Ishikawa (cell line): ENCODE measurements at regions not wholly inside any gene's neighbourhood (a gene's known extent, or its start where the extent isn't known, plus 50 kb on each side); places are given as distances from the start of the nearest gene placed in this dataset.

Experiments
- CEBPB ChIP-seq: IDR thresholded peaks from 2 replicates; pipeline ENCODE4 v1.6.1; 2012
- CREB1 ChIP-seq: IDR thresholded peaks from 2 replicates; pipeline ENCODE4 v1.6.1; 2012; ENCODE audit warnings: low read depth
- EGR1 ChIP-seq: IDR thresholded peaks from 2 replicates; pipeline ENCODE4 v1.6.1; 2012
- EP300 ChIP-seq: IDR thresholded peaks from 2 replicates; pipeline ENCODE4 v1.6.1; 2012; ENCODE audit warnings: borderline replicate concordance
- FOXM1 ChIP-seq: IDR thresholded peaks from 2 replicates; pipeline ENCODE4 v1.6.1; 2012; ENCODE audit warnings: low read depth, borderline replicate concordance
- NFIC ChIP-seq: IDR thresholded peaks from 2 replicates; pipeline ENCODE4 v1.6.1; 2012
- RAD21 ChIP-seq: IDR thresholded peaks from 2 replicates; pipeline ENCODE4 v1.6.1; 2012; ENCODE audit warnings: low read depth
- TAF1 ChIP-seq: IDR thresholded peaks from 2 replicates; pipeline ENCODE4 v1.6.1; 2012; ENCODE audit warnings: low read depth, mild to moderate bottlenecking
- TCF12 ChIP-seq: IDR thresholded peaks from 2 replicates; pipeline ENCODE4 v1.6.1; 2012; ENCODE audit warnings: low read depth
- TEAD4 ChIP-seq: IDR thresholded peaks from 2 replicates; pipeline ENCODE4 v1.6.1; 2012
- YY1 ChIP-seq: IDR thresholded peaks from 2 replicates; pipeline ENCODE4 v1.6.1; 2012; ENCODE audit warnings: low read depth
- ZBTB7A ChIP-seq: IDR thresholded peaks from 2 replicates; pipeline ENCODE4 v1.6.1; 2012; ENCODE audit warnings: low read depth
- TF ChIP-seq, protein P1 (sequence below): IDR thresholded peaks from 2 replicates; pipeline ENCODE4 v1.6.1; 2012; ENCODE audit warnings: low read depth, mild to moderate bottlenecking
- TF ChIP-seq, protein P2 (sequence below): IDR thresholded peaks from 2 replicates; pipeline ENCODE4 v1.6.1; 2012
- TF ChIP-seq, protein P3 (sequence below): IDR thresholded peaks from 2 replicates; pipeline ENCODE4 v1.6.1; 2012

DNA sequence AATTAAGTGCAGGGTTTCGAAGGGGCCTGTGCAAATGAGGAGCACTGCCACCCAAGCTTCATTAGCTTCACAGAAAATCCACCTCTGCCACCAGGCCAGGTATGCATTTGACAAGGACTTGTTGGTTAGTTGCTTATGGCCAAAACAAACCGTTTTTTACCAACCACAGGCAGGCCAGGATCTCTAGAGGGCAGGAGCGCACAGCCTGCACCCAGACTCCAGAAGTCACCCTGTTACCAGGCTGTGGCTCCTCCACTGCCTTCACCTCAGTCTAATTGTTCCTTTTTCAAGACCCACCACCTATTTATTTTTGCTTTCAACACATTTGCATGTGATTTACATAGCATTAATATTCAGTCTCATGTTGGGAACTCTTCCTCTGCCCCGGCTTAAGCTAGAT is 78.3 kb upstream of the HSPA9 start:
- TF ChIP-seq EGR1 (no peak), YY1 (no peak), RAD21 (peak; percentile 80)
- TF ChIP-seq, protein P1, sequence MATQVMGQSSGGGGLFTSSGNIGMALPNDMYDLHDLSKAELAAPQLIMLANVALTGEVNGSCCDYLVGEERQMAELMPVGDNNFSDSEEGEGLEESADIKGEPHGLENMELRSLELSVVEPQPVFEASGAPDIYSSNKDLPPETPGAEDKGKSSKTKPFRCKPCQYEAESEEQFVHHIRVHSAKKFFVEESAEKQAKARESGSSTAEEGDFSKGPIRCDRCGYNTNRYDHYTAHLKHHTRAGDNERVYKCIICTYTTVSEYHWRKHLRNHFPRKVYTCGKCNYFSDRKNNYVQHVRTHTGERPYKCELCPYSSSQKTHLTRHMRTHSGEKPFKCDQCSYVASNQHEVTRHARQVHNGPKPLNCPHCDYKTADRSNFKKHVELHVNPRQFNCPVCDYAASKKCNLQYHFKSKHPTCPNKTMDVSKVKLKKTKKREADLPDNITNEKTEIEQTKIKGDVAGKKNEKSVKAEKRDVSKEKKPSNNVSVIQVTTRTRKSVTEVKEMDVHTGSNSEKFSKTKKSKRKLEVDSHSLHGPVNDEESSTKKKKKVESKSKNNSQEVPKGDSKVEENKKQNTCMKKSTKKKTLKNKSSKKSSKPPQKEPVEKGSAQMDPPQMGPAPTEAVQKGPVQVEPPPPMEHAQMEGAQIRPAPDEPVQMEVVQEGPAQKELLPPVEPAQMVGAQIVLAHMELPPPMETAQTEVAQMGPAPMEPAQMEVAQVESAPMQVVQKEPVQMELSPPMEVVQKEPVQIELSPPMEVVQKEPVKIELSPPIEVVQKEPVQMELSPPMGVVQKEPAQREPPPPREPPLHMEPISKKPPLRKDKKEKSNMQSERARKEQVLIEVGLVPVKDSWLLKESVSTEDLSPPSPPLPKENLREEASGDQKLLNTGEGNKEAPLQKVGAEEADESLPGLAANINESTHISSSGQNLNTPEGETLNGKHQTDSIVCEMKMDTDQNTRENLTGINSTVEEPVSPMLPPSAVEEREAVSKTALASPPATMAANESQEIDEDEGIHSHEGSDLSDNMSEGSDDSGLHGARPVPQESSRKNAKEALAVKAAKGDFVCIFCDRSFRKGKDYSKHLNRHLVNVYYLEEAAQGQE: no peak

DNA sequence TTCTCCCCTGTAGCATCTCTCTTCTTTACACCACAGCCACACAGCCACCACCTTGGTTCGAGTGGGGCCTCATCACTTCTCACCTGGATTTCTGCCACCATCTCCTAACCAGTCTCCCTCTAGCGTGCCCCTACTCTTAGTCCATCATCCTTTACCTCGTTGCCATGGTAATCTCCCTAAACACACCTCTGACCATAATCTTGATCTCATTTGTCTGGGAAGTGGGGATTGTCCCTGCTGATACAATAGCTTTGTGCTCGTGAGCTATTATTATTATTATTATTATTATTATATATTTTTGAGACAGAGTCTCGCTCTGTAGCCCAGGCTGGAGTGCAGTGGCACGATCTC is 76.5 kb upstream of the HSPA9 start:
- TF ChIP-seq TCF12 (no peak), FOXM1 (no peak), TAF1 (no peak), NFIC (no peak), TEAD4 (no peak), ZBTB7A (no peak), YY1 (no peak), EP300 (no peak), RAD21 (no peak), CREB1 (no peak), EGR1 (no peak), CEBPB (no peak)
- TF ChIP-seq, protein P2, sequence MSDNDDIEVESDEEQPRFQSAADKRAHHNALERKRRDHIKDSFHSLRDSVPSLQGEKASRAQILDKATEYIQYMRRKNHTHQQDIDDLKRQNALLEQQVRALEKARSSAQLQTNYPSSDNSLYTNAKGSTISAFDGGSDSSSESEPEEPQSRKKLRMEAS: no peak
- TF ChIP-seq, protein P1: no peak
- TF ChIP-seq, protein P3, sequence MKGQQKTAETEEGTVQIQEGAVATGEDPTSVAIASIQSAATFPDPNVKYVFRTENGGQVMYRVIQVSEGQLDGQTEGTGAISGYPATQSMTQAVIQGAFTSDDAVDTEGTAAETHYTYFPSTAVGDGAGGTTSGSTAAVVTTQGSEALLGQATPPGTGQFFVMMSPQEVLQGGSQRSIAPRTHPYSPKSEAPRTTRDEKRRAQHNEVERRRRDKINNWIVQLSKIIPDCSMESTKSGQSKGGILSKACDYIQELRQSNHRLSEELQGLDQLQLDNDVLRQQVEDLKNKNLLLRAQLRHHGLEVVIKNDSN: no peak

DNA sequence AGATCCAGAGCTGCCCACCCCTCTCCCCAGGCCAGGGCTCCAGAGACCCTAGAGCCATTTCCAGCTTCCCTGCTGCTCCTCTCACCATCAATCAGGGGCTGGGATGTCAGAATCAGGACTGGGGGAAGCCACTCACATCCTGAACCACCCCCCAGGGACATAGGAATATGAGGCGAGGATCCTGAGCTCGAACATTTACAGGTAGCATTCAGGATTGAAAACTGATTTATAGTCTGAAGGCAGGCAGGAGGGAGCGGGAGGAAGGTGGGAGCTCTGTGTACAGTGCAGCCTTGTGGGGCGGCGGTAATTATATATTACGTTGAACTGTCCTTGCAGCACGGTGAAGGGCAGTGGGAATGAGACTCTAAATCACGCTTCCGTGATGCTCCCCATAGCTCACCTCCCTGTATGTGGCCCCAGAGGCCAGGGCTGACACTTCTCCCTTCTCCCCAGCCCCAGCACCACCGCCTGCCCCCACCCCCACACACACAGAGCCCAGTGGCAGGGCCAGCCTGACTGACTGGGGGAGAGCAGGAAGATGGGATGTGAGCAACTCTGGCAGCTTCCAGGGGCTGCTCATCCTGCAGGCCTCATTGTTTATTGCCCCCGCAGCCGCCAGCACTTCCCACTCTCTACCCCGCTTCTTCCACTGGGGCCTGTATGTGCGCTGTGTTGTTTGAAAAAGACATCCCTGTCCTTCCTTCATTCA is 76.0 kb upstream of the HSPA9 start:
- TF ChIP-seq TEAD4: no peak
- TF ChIP-seq CEBPB: no peak
- TF ChIP-seq, protein P3: no peak
- TF ChIP-seq YY1: no peak
- TF ChIP-seq EGR1: no peak
- TF ChIP-seq, protein P1: no peak
- TF ChIP-seq RAD21: no peak
- TF ChIP-seq CREB1: no peak
- TF ChIP-seq EP300: no peak
- TF ChIP-seq TAF1: no peak
- TF ChIP-seq, protein P2: no peak
- no peak for TF ChIP-seq TCF12
- TF ChIP-seq FOXM1: no peak
- no peak for TF ChIP-seq NFIC
- no peak for TF ChIP-seq ZBTB7A

DNA sequence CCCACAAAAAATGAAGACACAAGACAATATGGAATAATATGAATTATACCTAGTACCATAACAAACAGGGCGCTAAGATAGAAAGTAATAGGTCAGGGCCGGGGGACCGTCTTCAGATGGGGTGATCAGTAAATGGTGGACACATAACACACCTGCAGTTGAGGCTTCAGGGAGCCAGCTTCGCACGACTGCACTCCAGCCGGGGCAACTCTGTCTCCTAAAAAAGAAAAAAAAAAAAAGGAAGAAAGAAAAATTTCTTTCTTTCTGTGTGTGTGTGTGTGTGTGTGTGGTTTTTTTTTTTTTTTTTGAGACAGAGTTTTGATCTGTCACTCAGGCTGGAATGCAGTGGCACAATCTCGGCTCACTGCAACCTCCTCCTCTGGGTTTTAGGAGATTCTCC is 75.0 kb upstream of the HSPA9 start:
- no peak for TF ChIP-seq EP300
- TF ChIP-seq, protein P3: no peak
- TF ChIP-seq, protein P1: no peak
- no peak for TF ChIP-seq TAF1
- TF ChIP-seq CREB1: no peak
- no peak for TF ChIP-seq TCF12
- no peak for TF ChIP-seq ZBTB7A
- TF ChIP-seq EGR1: no peak
- TF ChIP-seq FOXM1: no peak
- TF ChIP-seq TEAD4: no peak
- no peak for TF ChIP-seq YY1
- TF ChIP-seq CEBPB: no peak
- no peak for TF ChIP-seq RAD21
- TF ChIP-seq NFIC: no peak
